ENCODE measurements at regions not wholly inside any gene's neighbourhood (a gene's known extent, or its start where the extent isn't known, plus 50 kb on each side); places are given as distances from the start of the nearest gene placed in this dataset.

DNA sequence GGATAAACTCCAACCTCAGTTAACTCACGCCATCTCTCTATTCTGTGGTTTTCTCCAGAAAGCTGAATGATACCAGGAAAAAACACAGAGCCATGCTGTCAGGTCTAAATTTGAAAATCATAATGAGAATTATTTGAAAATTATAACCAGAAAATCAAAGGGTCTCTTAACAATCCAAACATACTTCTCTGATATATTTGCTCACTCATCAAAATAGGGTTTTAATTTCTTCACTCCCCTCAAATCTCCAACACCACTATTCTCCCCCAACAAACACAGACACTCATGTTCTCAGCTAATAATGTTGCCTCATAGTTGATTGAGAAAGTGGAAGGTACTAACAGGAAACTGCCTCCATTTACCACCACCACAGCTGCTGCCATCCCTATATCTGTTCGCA is 375.5 kb downstream of the TLE1 start:
- Histone ChIP-seq H3K36me3 (ENCODE audit: control insufficient read depth, insufficient read depth, low read length) (no peaks in the 10 kb centered on the region), H3K4me3 (ENCODE audit: low read depth in 2 of 2, low read length in 2 of 2) (no peak overlapping the region), H3K27me3 (ENCODE audit: control insufficient read depth, insufficient read depth, low read length) (no peaks in the 10 kb centered on the region), H3K9me3 (ENCODE audit: control insufficient read depth, insufficient read depth, low read depth, low read length) (no peaks in the 10 kb centered on the region), H3K27ac (ENCODE audit: low read length) (no peak overlapping the region), H3K4me1 (ENCODE audit: control insufficient read depth, insufficient read depth, low read length) (no peaks in the 10 kb centered on the region)
- ATAC-seq (no peak), DNase-seq (ENCODE audit: low read depth, low spot score) (no peak)
- POLR2A ChIA-PET = no interaction called here
- intact Hi-C loops (cut with micrococcal nuclease; ENCODE audit: unreplicated experiment) (no loop called here), in situ Hi-C loops (cut with HindIII; ENCODE audit: low pct_unique_long_range_greater_than_20kb, low sequenced_read_pairs) (no loop called here)
- CTCF ChIA-PET = no interaction called here
- BruUV-seq (replicated peaks) = no TSS peak
- TF ChIP-seq, protein P1, sequence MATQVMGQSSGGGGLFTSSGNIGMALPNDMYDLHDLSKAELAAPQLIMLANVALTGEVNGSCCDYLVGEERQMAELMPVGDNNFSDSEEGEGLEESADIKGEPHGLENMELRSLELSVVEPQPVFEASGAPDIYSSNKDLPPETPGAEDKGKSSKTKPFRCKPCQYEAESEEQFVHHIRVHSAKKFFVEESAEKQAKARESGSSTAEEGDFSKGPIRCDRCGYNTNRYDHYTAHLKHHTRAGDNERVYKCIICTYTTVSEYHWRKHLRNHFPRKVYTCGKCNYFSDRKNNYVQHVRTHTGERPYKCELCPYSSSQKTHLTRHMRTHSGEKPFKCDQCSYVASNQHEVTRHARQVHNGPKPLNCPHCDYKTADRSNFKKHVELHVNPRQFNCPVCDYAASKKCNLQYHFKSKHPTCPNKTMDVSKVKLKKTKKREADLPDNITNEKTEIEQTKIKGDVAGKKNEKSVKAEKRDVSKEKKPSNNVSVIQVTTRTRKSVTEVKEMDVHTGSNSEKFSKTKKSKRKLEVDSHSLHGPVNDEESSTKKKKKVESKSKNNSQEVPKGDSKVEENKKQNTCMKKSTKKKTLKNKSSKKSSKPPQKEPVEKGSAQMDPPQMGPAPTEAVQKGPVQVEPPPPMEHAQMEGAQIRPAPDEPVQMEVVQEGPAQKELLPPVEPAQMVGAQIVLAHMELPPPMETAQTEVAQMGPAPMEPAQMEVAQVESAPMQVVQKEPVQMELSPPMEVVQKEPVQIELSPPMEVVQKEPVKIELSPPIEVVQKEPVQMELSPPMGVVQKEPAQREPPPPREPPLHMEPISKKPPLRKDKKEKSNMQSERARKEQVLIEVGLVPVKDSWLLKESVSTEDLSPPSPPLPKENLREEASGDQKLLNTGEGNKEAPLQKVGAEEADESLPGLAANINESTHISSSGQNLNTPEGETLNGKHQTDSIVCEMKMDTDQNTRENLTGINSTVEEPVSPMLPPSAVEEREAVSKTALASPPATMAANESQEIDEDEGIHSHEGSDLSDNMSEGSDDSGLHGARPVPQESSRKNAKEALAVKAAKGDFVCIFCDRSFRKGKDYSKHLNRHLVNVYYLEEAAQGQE (IDR thresholded peaks at IDR 0.05; ENCODE audit: insufficient read depth in 1 of 2, low read depth in 2 of 2, low read length in 1 of 2) = no peak
- no peak for TF ChIP-seq SIN3A (IDR thresholded peaks at IDR 0.05; ENCODE audit: borderline replicate concordance, insufficient read depth, low read depth, low read length)
- no peak for TF ChIP-seq TCF7L2 (IDR thresholded peaks at IDR 0.05; ENCODE audit: low read depth, low read length)
- no peak for TF ChIP-seq CTCF (IDR thresholded peaks at IDR 0.05)
- no peak for TF ChIP-seq POLR2AphosphoS5 (IDR thresholded peaks at IDR 0.05; ENCODE audit: low read depth, low read length)

- no peak for TF ChIP-seq POLR2AphosphoS5 (IDR thresholded peaks at IDR 0.05; ENCODE audit: low read depth, low read length)
- no peak; the same call in 1 of the 2 replicates for TF ChIP-seq CTCF (IDR thresholded peaks at IDR 0.05)
- TF ChIP-seq SIN3A (IDR thresholded peaks at IDR 0.05; ENCODE audit: borderline replicate concordance, insufficient read depth, low read depth, low read length) = no peak
- no peak for TF ChIP-seq TCF7L2 (IDR thresholded peaks at IDR 0.05; ENCODE audit: low read depth, low read length)
- TF ChIP-seq, protein P1 (IDR thresholded peaks at IDR 0.05; ENCODE audit: insufficient read depth in 1 of 2, low read depth in 2 of 2, low read length in 1 of 2) = no peak
- intact Hi-C loops (cut with micrococcal nuclease; ENCODE audit: unreplicated experiment) (no loop called here), in situ Hi-C loops (cut with HindIII; ENCODE audit: low pct_unique_long_range_greater_than_20kb, low sequenced_read_pairs) (no loop called here)
- H3K27ac ChIP-seq (ENCODE audit: low read length) = no peak overlapping the region
- H3K36me3 ChIP-seq (ENCODE audit: control insufficient read depth, insufficient read depth, low read length) = no peaks in the 10 kb centered on the region
- ChIA-PET CTCF (no interaction called here), POLR2A (no interaction called here)
- DNase-seq (ENCODE audit: low read depth, low spot score) = no peak
- H3K9me3 ChIP-seq (ENCODE audit: control insufficient read depth, insufficient read depth, low read depth, low read length) = no peaks in the 10 kb centered on the region
- H3K27me3 ChIP-seq (ENCODE audit: control insufficient read depth, insufficient read depth, low read length) = no peaks in the 10 kb centered on the region
- ATAC-seq = no peak
- H3K4me1 ChIP-seq (ENCODE audit: control insufficient read depth, insufficient read depth, low read length) = no peaks in the 10 kb centered on the region
- BruUV-seq (replicated peaks) = no TSS peak
- no peak overlapping the region for H3K4me3 ChIP-seq (ENCODE audit: low read depth in 2 of 2, low read length in 2 of 2)
Measured at GRCh38 chr9:81312346-81312745, 377.0 kb downstream of the TLE1 start.

All from Panc1 (cell line).